B cell (primary cell): ENCODE measurements at regions not wholly inside any gene's neighbourhood (a gene's known extent, or its start where the extent isn't known, plus 50 kb on each side); places are given as distances from the start of the nearest gene placed in this dataset.

ENCODE experiments used
- ATAC-seq: fragments of 200-7000 bp; cut with Tn5 transposase; one replicate; pipeline ENCODE4 v1.10.0; 2021; ENCODE audit warnings: low read depth, mild to moderate bottlenecking, moderate number of reproducible peaks, moderate library complexity
- CTCF ChIA-PET: fragments of 350-600 bp; sonication (Branson Sonifier 250); formaldehyde crosslinking; loops from one replicate; lab custom pipeline; 2021; ENCODE audit warnings: antibody characterized with exemption, inconsistent platforms; lab: Charles Lee
- POLR2A ChIA-PET: fragments of 350-600 bp; sonication (Branson Sonifier 250); formaldehyde crosslinking; loops from one replicate; lab custom pipeline; 2021; ENCODE audit warnings: antibody characterized with exemption; lab: Charles Lee
- DNase-seq: peaks from one replicate; pipeline ENCODE4 v3.0.0; 2013
- H2AFZ ChIP-seq: 2 replicates; pipeline ENCODE4 v1.6.1; 2012; ENCODE audit warnings: mild to moderate bottlenecking, low read depth, low read length; ENCODE audit not compliant: insufficient read depth, poor library complexity, severe bottlenecking
- H3K27ac ChIP-seq, 2 donors: 1 replicate in 1 of 2; 2 replicates in 1 of 2; pipeline ENCODE4 v1.5.1; 2012 to 2013; ENCODE audit warnings: low read length in 2 of 2, mild to moderate bottlenecking in 2 of 2, moderate library complexity in 1 of 2
- H3K27me3 ChIP-seq, 4 experiments: fragments of 200-600 bp in 1 of 4; sonication (generic) in 1 of 4; replicated peaks in 1 of 4; 1 replicate in 2 of 4; 2 replicates in 2 of 4; pipeline versions ENCODE4 v1.6.1 to v1.7.0; 2013 to 2016; ENCODE audit warnings: low read length in 3 of 4, mild to moderate bottlenecking in 2 of 4, mixed read lengths in 1 of 4, moderate library complexity in 1 of 4; ENCODE audit not compliant: insufficient read depth in 4 of 4, control insufficient read depth in 3 of 4; ENCODE audit errors: control extremely low read depth in 1 of 4
- H3K36me3 ChIP-seq, 2 experiments: replicated peaks in 1 of 2; 1 replicate in 1 of 2; 2 replicates in 1 of 2; pipeline versions ENCODE4 v1.6.1 to v1.7.1; 2013; ENCODE audit warnings: low read length in 1 of 2; ENCODE audit not compliant: insufficient read depth in 2 of 2, control insufficient read depth in 1 of 2; ENCODE audit errors: control extremely low read depth in 1 of 2, extremely low read depth in 1 of 2
- H3K4me1 ChIP-seq, 2 donors: fragments of 200-600 bp in 1 of 2; sonication (generic) in 1 of 2; 1 replicate in 1 of 2; 2 replicates in 1 of 2; pipeline versions ENCODE4 v1.5.1 to v1.6.1; 2013 to 2017; ENCODE audit warnings: low read length in 2 of 2; ENCODE audit not compliant: control insufficient read depth in 2 of 2, insufficient read depth in 2 of 2
- H3K4me2 ChIP-seq: replicated peaks from 2 replicates; pipeline ENCODE3; 2012; ENCODE audit warnings: mild to moderate bottlenecking, low read depth, low read length; ENCODE audit not compliant: poor library complexity, severe bottlenecking
- H3K4me3 ChIP-seq, 5 experiments: fragments of 200-600 bp in 1 of 5; sonication (generic) in 1 of 5; 1 replicate in 3 of 5; 2 replicates in 2 of 5; pipeline versions ENCODE4 v1.5.1 to v1.7.0; 2011 to 2016; ENCODE audit warnings: low read length in 4 of 5, mild to moderate bottlenecking in 4 of 5, low read depth in 2 of 5, control low read depth in 1 of 5, moderate library complexity in 1 of 5; ENCODE audit not compliant: insufficient read depth in 1 of 5; ENCODE audit errors: control extremely low read depth in 1 of 5, extremely low read depth in 1 of 5
- H3K79me2 ChIP-seq: fragments of 200-600 bp; sonication (generic); one replicate; pipeline ENCODE4 v1.6.0; 2016; ENCODE audit warnings: low read length; ENCODE audit not compliant: control insufficient read depth, insufficient read depth
- H3K9ac ChIP-seq: fragments of 200-600 bp; sonication (generic); 2 replicates; pipeline ENCODE4 v1.6.1; 2017; ENCODE audit warnings: mild to moderate bottlenecking, low read length, moderate library complexity
- H3K9me3 ChIP-seq, 3 donors: one replicate each; pipeline versions ENCODE4 v1.6.1 to v1.7.1; 2013; ENCODE audit warnings: low read length in 2 of 3; ENCODE audit not compliant: control insufficient read depth in 2 of 3, insufficient read depth in 1 of 3; ENCODE audit errors: control extremely low read depth in 1 of 3
- H4K20me1 ChIP-seq: 2 replicates; pipeline ENCODE4 v1.6.0; 2012; ENCODE audit warnings: mild to moderate bottlenecking, low read length; ENCODE audit not compliant: insufficient read depth, control insufficient read depth, poor library complexity, severe bottlenecking
- H3K27ac Mint-ChIP-seq: one replicate; pipeline ENCODE4 v1.8.0; 2021; ENCODE audit warnings: mixed read lengths
- H3K27me3 Mint-ChIP-seq: one replicate; pipeline ENCODE4 v1.8.0; 2021; ENCODE audit warnings: mixed read lengths
- H3K4me1 Mint-ChIP-seq: one replicate; pipeline ENCODE4 v1.8.0; 2021; ENCODE audit warnings: mixed read lengths
- H3K4me3 Mint-ChIP-seq: one replicate; pipeline ENCODE4 v1.8.0; 2021; ENCODE audit warnings: mixed read lengths
- H3K9me3 Mint-ChIP-seq: one replicate; pipeline ENCODE4 v1.8.0; 2022; ENCODE audit warnings: mixed read lengths; ENCODE audit not compliant: insufficient read depth
- EZH2 ChIP-seq: IDR thresholded peaks from 2 replicates; pipeline ENCODE4 v1.6.1; 2012; ENCODE audit warnings: borderline replicate concordance, low read depth, mild to moderate bottlenecking, moderate library complexity, low read length; ENCODE audit not compliant: insufficient read depth, poor library complexity, severe bottlenecking
- WGBS: methylation state at CpG from one replicate; pipeline ENCODE4 v1.1.5; 2013; ENCODE audit warnings: missing lambda C conversion rate; ENCODE audit not compliant: insufficient coverage; 5-methylcytosine and 5-hydroxymethylcytosine counted together
- intact Hi-C: fragments of 100-400 bp; cut with micrococcal nuclease; formaldehyde crosslinking; loops from one replicate; pipeline ENCODE4 v1.10.0; 2022
- TF ChIP-seq, protein P1 (sequence below): fragments of 200-600 bp; IDR thresholded peaks from one replicate; pipeline ENCODE4 v1.8.0; 2022; ENCODE audit warnings: antibody characterized with exemption, mild to moderate bottlenecking

DNA sequence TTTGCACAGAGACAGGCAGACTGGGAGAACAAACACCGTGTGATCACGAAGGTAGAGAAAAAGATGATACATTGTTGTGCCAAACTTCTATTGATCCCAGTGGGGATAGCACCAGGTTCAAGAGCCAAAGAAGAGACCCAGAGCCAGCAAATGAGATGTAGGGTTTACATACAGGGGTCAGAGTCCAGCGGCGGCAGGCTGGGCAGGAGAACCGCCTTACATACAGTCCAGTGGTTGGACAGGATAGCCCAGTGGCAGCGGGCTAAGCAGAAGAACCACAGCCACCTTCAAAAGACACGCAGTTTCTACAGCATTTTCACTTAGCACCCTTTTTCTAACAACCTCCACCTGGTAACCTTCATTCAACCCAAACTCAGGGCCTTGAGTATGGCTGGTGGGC is 932.8 kb downstream of the SLC4A3 start:
- WGBS = 91% methylated on average over 6 of the region's 7 CpGs
- H2AFZ ChIP-seq = no peak overlapping the region
- no peak for ATAC-seq
- no peak overlapping the region for H3K27ac ChIP-seq
- no peak for DNase-seq
- no peak overlapping the region for H3K9ac ChIP-seq
- ChIA-PET POLR2A (no interaction called here), CTCF (no interaction called here)
- no peaks in the 10 kb centered on the region for H3K36me3 ChIP-seq
- H3K4me3 Mint-ChIP-seq = no peak overlapping the region
- H3K9me3 ChIP-seq = peaks cover 0 to 10% (median 0%) of the 10 kb centered on the region in 3 donors
- H3K27ac Mint-ChIP-seq = no peak overlapping the region
- no peaks in the 10 kb centered on the region for H3K4me1 ChIP-seq
- H3K79me2 ChIP-seq = no peaks in the 10 kb centered on the region
- H3K27me3 ChIP-seq = no peaks in the 10 kb centered on the region
- no peak overlapping the region for H3K4me2 ChIP-seq
- TF ChIP-seq EZH2 = no peak
- TF ChIP-seq, protein P1, sequence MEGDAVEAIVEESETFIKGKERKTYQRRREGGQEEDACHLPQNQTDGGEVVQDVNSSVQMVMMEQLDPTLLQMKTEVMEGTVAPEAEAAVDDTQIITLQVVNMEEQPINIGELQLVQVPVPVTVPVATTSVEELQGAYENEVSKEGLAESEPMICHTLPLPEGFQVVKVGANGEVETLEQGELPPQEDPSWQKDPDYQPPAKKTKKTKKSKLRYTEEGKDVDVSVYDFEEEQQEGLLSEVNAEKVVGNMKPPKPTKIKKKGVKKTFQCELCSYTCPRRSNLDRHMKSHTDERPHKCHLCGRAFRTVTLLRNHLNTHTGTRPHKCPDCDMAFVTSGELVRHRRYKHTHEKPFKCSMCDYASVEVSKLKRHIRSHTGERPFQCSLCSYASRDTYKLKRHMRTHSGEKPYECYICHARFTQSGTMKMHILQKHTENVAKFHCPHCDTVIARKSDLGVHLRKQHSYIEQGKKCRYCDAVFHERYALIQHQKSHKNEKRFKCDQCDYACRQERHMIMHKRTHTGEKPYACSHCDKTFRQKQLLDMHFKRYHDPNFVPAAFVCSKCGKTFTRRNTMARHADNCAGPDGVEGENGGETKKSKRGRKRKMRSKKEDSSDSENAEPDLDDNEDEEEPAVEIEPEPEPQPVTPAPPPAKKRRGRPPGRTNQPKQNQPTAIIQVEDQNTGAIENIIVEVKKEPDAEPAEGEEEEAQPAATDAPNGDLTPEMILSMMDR = no peak
- no peaks in the 10 kb centered on the region for H4K20me1 ChIP-seq
- peaks cover 2% of the 10 kb centered on the region for H3K9me3 Mint-ChIP-seq
- no peaks in the 10 kb centered on the region for H3K4me1 Mint-ChIP-seq
- intact Hi-C loops = no loop called here
- no peak overlapping the region for H3K4me3 ChIP-seq
- no peaks in the 10 kb centered on the region for H3K27me3 Mint-ChIP-seq

DNA sequence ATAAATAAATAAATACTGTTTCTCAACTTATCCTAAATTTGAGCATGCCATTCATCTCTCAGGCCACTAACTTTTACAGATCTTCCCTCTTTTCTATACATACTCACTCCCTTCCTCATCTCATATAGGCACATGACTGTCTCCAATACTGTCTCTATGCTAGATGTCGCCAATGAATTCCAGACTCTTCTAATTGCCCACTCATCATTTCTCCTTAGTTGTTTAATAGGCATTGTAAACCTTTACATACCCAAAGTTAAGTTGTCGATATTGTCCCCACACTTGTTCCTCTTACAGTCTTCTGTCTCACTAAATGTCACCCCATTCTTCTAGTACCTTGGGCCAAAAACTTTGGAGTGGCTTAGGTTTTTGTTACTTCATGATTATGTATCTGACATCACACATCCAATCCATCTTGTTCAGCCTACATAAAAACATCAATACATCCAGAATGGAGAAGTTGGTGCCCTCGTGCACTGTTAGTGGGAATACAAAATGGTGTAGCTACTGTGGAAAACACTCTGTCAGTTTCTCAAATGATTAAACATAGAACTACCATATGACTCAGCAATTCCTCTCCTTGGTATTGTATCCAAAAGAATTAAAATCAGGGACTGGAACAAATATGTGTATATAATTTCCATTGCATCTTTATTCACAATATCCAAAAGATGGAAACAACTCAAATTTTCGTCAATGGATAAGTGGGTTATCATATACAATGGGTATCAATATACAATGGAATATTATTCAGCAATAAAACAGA is 935.1 kb downstream of the SLC4A3 start:
- H3K4me1 Mint-ChIP-seq = no peaks in the 10 kb centered on the region
- Histone ChIP-seq H3K4me3 (no peak overlapping the region), H3K27ac (no peak overlapping the region), H3K36me3 (no peaks in the 10 kb centered on the region), H3K4me2 (no peak overlapping the region), H4K20me1 (no peaks in the 10 kb centered on the region), H3K9ac (no peak overlapping the region), H2AFZ (no peak overlapping the region), H3K79me2 (no peaks in the 10 kb centered on the region), H3K27me3 (no peaks in the 10 kb centered on the region), H3K9me3 (peaks cover 0 to 10% (median 0%) of the 10 kb centered on the region in 3 donors), H3K4me1 (no peaks in the 10 kb centered on the region)
- POLR2A ChIA-PET = no interaction called here
- 83% methylated on average over 1 of the region's 4 CpGs for WGBS
- ATAC-seq = no peak
- H3K4me3 Mint-ChIP-seq = no peak overlapping the region
- peaks cover 2% of the 10 kb centered on the region for H3K9me3 Mint-ChIP-seq
- no peaks in the 10 kb centered on the region for H3K27me3 Mint-ChIP-seq
- TF ChIP-seq, protein P1 = no peak
- no peak for TF ChIP-seq EZH2
- intact Hi-C loops = no loop called here
- H3K27ac Mint-ChIP-seq = no peak overlapping the region
- no peak for DNase-seq
- CTCF ChIA-PET = no interaction called here
